ENCODE measurements at regions not wholly inside any gene's neighbourhood (a gene's known extent, or its start where the extent isn't known, plus 50 kb on each side); places are given as distances from the start of the nearest gene placed in this dataset.
"Not testable (repeated sequence)": the region's sequence is repeated elsewhere in the genome, so short reads cannot be mapped to it uniquely, and the experiment has no call there.

- Mint-ChIP-seq H3K4me1 (ENCODE audit: unreplicated experiment) (no peaks in the 10 kb centered on the region), H3K27me3 (no peaks in the 10 kb centered on the region), H3K27ac (no peak overlapping the region), H3K9me3 (no peaks in the 10 kb centered on the region), H3K4me3 (no peak overlapping the region), H3K36me3 (no peaks in the 10 kb centered on the region)
- TF ChIP-seq CTCF (conservative IDR thresholded peaks at IDR 0.05): no peak
- no peak for DNase-seq (ENCODE audit: extremely low spot score, unreplicated experiment)
Measured at GRCh38 chr6:50362706-50363105, 313.0 kb upstream of the DEFB112 start.

GRCh38 chr6:50369996-50370395 is 320.3 kb upstream of the DEFB112 start:
- no peak for TF ChIP-seq CTCF (conservative IDR thresholded peaks at IDR 0.05)
- H3K36me3 Mint-ChIP-seq: no peaks in the 10 kb centered on the region
- H3K4me1 Mint-ChIP-seq (ENCODE audit: unreplicated experiment): no peaks in the 10 kb centered on the region
- H3K27ac Mint-ChIP-seq: no peak overlapping the region
- H3K9me3 Mint-ChIP-seq: peaks cover under 1% of the 10 kb centered on the region
- no peaks in the 10 kb centered on the region for H3K27me3 Mint-ChIP-seq
- DNase-seq (ENCODE audit: extremely low spot score, unreplicated experiment): no peak
- no peak overlapping the region for H3K4me3 Mint-ChIP-seq

GRCh38 chr6:50380406-50381098 is 330.8 kb upstream of the DEFB112 start:
- no peaks in the 10 kb centered on the region for H3K36me3 Mint-ChIP-seq
- H3K27me3 Mint-ChIP-seq: no peaks in the 10 kb centered on the region
- H3K9me3 Mint-ChIP-seq: no peaks in the 10 kb centered on the region
- no peak for DNase-seq (ENCODE audit: extremely low spot score, unreplicated experiment)
- H3K4me1 Mint-ChIP-seq (ENCODE audit: unreplicated experiment): no peaks in the 10 kb centered on the region
- H3K4me3 Mint-ChIP-seq: no peak overlapping the region
- TF ChIP-seq CTCF (conservative IDR thresholded peaks at IDR 0.05): no peak
- no peak overlapping the region for H3K27ac Mint-ChIP-seq

- Mint-ChIP-seq H3K4me1 (ENCODE audit: unreplicated experiment) (no peaks in the 10 kb centered on the region), H3K9me3 (no peaks in the 10 kb centered on the region), H3K36me3 (no peaks in the 10 kb centered on the region), H3K27me3 (no peaks in the 10 kb centered on the region), H3K27ac (no peak overlapping the region), H3K4me3 (no peak overlapping the region)
- DNase-seq (ENCODE audit: extremely low spot score, unreplicated experiment): no peak
- peak; percentile 54 for TF ChIP-seq CTCF (conservative IDR thresholded peaks at IDR 0.05)
Measured at GRCh38 chr6:50381099-50381415, 331.3 kb upstream of the DEFB112 start.

GRCh38 chr6:50390416-50390815 is 322.9 kb upstream of the TFAP2D start:
- Mint-ChIP-seq H3K4me3 (no peak overlapping the region), H3K36me3 (no peaks in the 10 kb centered on the region), H3K4me1 (ENCODE audit: unreplicated experiment) (no peaks in the 10 kb centered on the region), H3K27me3 (no peaks in the 10 kb centered on the region), H3K27ac (no peak overlapping the region), H3K9me3 (no peaks in the 10 kb centered on the region)
- no peak for DNase-seq (ENCODE audit: extremely low spot score, unreplicated experiment)
- no peak for TF ChIP-seq CTCF (conservative IDR thresholded peaks at IDR 0.05)

GRCh38 chr6:50394139-50394538 is 319.2 kb upstream of the TFAP2D start:
- not testable (repeated sequence) for H3K9me3 Mint-ChIP-seq; H3K27me3 Mint-ChIP-seq; H3K4me1 Mint-ChIP-seq (ENCODE audit: unreplicated experiment); H3K36me3 Mint-ChIP-seq; H3K4me3 Mint-ChIP-seq; DNase-seq (ENCODE audit: extremely low spot score, unreplicated experiment); H3K27ac Mint-ChIP-seq

Measured in type B pancreatic cell (in vitro differentiated cells).